Liver (tissue), 3 donors: ENCODE measurements at regions not wholly inside any gene's neighbourhood (a gene's known extent, or its start where the extent isn't known, plus 50 kb on each side); places are given as distances from the start of the nearest gene placed in this dataset.

Experiments used
- CTCF ChIP-seq: fragments of 150-350 bp; IDR thresholded peaks from 2 replicates; pipeline ENCODE4 v1.5.1; 2017; ENCODE audit warnings: improper control_type of control experiment, low read depth, low read length; ENCODE audit not compliant: missing input control
- SP1 ChIP-seq: IDR thresholded peaks from 2 replicates; pipeline ENCODE4 v1.6.1; 2018; ENCODE audit warnings: antibody characterized with exemption, mild to moderate bottlenecking
- donor health status: healthy.
- donor health status: healthy.

DNA sequence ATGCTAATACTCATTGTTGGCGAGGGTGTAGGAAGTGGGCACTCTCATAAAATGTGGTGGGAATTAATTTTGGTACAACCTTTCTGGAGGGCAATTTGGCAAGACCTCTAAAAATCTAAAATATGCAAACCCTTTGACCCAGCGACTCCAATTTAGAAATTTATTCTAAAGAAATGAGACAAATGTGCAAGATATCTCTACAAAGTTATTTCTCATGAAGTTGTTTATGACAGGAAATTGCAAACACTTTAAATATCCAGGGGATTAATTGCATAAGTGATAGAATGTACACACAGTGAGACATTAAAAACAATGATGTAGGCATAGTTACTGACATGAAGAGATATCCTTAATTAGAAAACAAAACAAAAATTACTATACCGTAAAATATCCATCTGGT is 246.3 kb upstream of the MAP3K1 start:
- no peak for TF ChIP-seq CTCF
- no peak for TF ChIP-seq SP1
